GM12878 (cell line): ENCODE measurements at regions not wholly inside any gene's neighbourhood (a gene's known extent, or its start where the extent isn't known, plus 50 kb on each side); places are given as distances from the start of the nearest gene placed in this dataset.

Experiments used
- ATAC-seq: fragments of 200-7000 bp; cut with Tn5 transposase; 3 replicates; pipeline ENCODE4 v1.9.1; 2020; ENCODE audit warnings: mild to moderate bottlenecking, moderate library complexity
- BruUV-seq: library from RNA; stranded (reverse); fragments of 400-500 nt; replicated peaks from 2 replicates; lab custom pipeline; 2021; lab: Mats Ljungman, UMichigan
- CTCF ChIA-PET: fragments of 300-600 bp; sonication (Branson Sonifier 250); formaldehyde crosslinking; extraction: SDS; loops from one replicate; lab custom pipeline; 2021; ENCODE audit warnings: inconsistent platforms; lab: Yijun Ruan, JAX
- POLR2A ChIA-PET: fragments of 350-600 bp; formaldehyde crosslinking; extraction: SDS; loops from one replicate; lab custom pipeline; 2021; ENCODE audit warnings: inconsistent platforms; lab: Charles Lee
- RAD21 ChIA-PET: fragments of 300-600 bp; sonication (Branson Sonifier 250); formaldehyde crosslinking; loops from one replicate; lab custom pipeline; 2023; ENCODE audit warnings: antibody characterized with exemption; ENCODE audit not compliant: unreplicated experiment; lab: Charles Lee
- SMC1A ChIA-PET: fragments of 300-600 bp; sonication (Branson Sonifier 250); formaldehyde crosslinking; loops from one replicate; lab custom pipeline; 2023; ENCODE audit not compliant: unreplicated experiment, uncharacterized antibody; lab: Charles Lee
- DNase-seq: peaks from one replicate; pipeline ENCODE4 v3.0.0-alpha.2; 2011; ENCODE audit warnings: low read depth, low spot score
- FAIRE-seq: peaks from 3 replicates; lab custom pipeline; 2011; peaks lifted over from hg19 to GRCh38; lab: Jason Lieb, UNC
- H2AFZ ChIP-seq: 2 replicates; pipeline ENCODE4 v1.6.0; 2011; ENCODE audit warnings: low read depth, low read length, control low read depth; ENCODE audit not compliant: control insufficient read depth
- H3K27ac ChIP-seq: 2 replicates; pipeline ENCODE4 v1.5.1; 2011; ENCODE audit warnings: control low read depth; ENCODE audit not compliant: control insufficient read depth, insufficient read depth
- H3K27me3 ChIP-seq, 2 experiments: replicated peaks in 1 of 2; 2 replicates each; pipeline versions ENCODE4 v1.6.0 to v1.6.1; 2011; ENCODE audit warnings: low read length in 1 of 2; ENCODE audit not compliant: control insufficient read depth in 2 of 2, insufficient read depth in 2 of 2
- H3K36me3 ChIP-seq, 2 experiments: 2 replicates each; pipeline ENCODE4 v1.5.1; 2011; ENCODE audit warnings: low read length in 1 of 2; ENCODE audit not compliant: control insufficient read depth in 2 of 2, insufficient read depth in 2 of 2
- H3K4me1 ChIP-seq: 2 replicates; pipeline ENCODE4 v1.6.1; 2011; ENCODE audit warnings: mild to moderate bottlenecking, low read length, moderate library complexity, mixed read lengths; ENCODE audit not compliant: control insufficient read depth, insufficient read depth
- H3K4me2 ChIP-seq: 2 replicates; pipeline ENCODE4 v1.6.0; 2011; ENCODE audit warnings: control low read depth; ENCODE audit not compliant: control insufficient read depth, insufficient read depth
- H3K4me3 ChIP-seq: fragments of 200-600 bp; sonication (generic); 2 replicates; pipeline ENCODE4 v1.5.1; 2016
- H3K79me2 ChIP-seq: 2 replicates; pipeline ENCODE4 v1.6.0; 2011; ENCODE audit warnings: low read length; ENCODE audit not compliant: control insufficient read depth, insufficient read depth
- H3K9ac ChIP-seq: 2 replicates; pipeline ENCODE4 v1.8.0; 2011; ENCODE audit warnings: low read length, control low read depth, mixed read lengths; ENCODE audit not compliant: control insufficient read depth, insufficient read depth
- H3K9me3 ChIP-seq: replicated peaks from 3 replicates; pipeline ENCODE4 v1.5.1; 2011; ENCODE audit warnings: mild to moderate bottlenecking, low read length; ENCODE audit not compliant: control insufficient read depth, insufficient read depth
- H4K20me1 ChIP-seq: 2 replicates; pipeline ENCODE4 v1.6.0; 2011; ENCODE audit not compliant: control insufficient read depth, insufficient read depth
- BCLAF1 ChIP-seq: fragments of 450-650 bp; IDR thresholded peaks from 2 replicates; pipeline ENCODE4 v1.6.1; 2017; ENCODE audit warnings: antibody characterized with exemption, mild to moderate bottlenecking, moderate library complexity
- IKZF1 ChIP-seq: fragments of 450-650 bp; conservative IDR thresholded peaks from 2 replicates; pipeline ENCODE4 v1.6.1; 2017; ENCODE audit warnings: antibody characterized with exemption, mild to moderate bottlenecking
- IKZF2 ChIP-seq, 2 experiments: fragments of 450-650 bp; IDR thresholded peaks; 2 replicates each; pipeline ENCODE4 v1.6.1; 2017; ENCODE audit warnings: mild to moderate bottlenecking in 2 of 2, moderate library complexity in 2 of 2
- IRF3 ChIP-seq: fragments of 450-650 bp; IDR thresholded peaks from 2 replicates; pipeline ENCODE4 v1.6.1; 2014; ENCODE audit warnings: mild to moderate bottlenecking
- JUND ChIP-seq: IDR thresholded peaks from 2 replicates; pipeline ENCODE4 v1.6.1; 2012; ENCODE audit warnings: low read depth, mild to moderate bottlenecking, low read length, improper control_type of control experiment, moderate library complexity
- KDM1A ChIP-seq: fragments of 200-600 bp; sonication (generic); IDR thresholded peaks from 2 replicates; pipeline ENCODE4 v1.6.1; 2016; ENCODE audit warnings: borderline replicate concordance
- NFYA ChIP-seq: IDR thresholded peaks from 2 replicates; pipeline ENCODE4 v1.6.1; 2011; ENCODE audit warnings: low read depth, mild to moderate bottlenecking, low read length, improper control_type of control experiment, borderline replicate concordance
- NR2C1 ChIP-seq: fragments of 450-650 bp; IDR thresholded peaks from 2 replicates; pipeline ENCODE4 v1.6.1; 2017; ENCODE audit warnings: antibody characterized with exemption, mild to moderate bottlenecking, moderate library complexity
- NR2C2 ChIP-seq: IDR thresholded peaks from 2 replicates; pipeline ENCODE4 v1.6.1; 2011; ENCODE audit warnings: borderline replicate concordance, low read depth; ENCODE audit not compliant: control insufficient read depth, insufficient read length
- NRF1 ChIP-seq: conservative IDR thresholded peaks from 2 replicates; pipeline ENCODE4 v1.6.1; 2011; ENCODE audit warnings: mild to moderate bottlenecking, low read depth, low read length, improper control_type of control experiment
- POLR2AphosphoS2 ChIP-seq: IDR thresholded peaks from 2 replicates; pipeline ENCODE4 v1.6.1; 2011; ENCODE audit warnings: low read depth, mild to moderate bottlenecking, low read length, improper control_type of control experiment, moderate library complexity
- SMC3 ChIP-seq: IDR thresholded peaks from 2 replicates; pipeline ENCODE4 v1.6.1; 2011; ENCODE audit warnings: low read length, improper control_type of control experiment, borderline replicate concordance
- SUPT20H ChIP-seq: IDR thresholded peaks from 2 replicates; pipeline ENCODE4 v1.6.1; 2011; ENCODE audit warnings: low read depth, mild to moderate bottlenecking, low read length, moderate library complexity, borderline replicate concordance; ENCODE audit not compliant: control insufficient read depth
- WRNIP1 ChIP-seq: IDR thresholded peaks from 2 replicates; pipeline ENCODE4 v1.6.1; 2011; ENCODE audit warnings: low read depth, low read length, improper control_type of control experiment, borderline replicate concordance
- WGBS: methylation state at CpG from one replicate; pipeline ENCODE4 v1.1.6; 2016; ENCODE audit warnings: low lambda C conversion rate; ENCODE audit not compliant: insufficient replicate concordance, insufficient coverage; ENCODE audit errors: missing lambda C conversion rate; 5-methylcytosine and 5-hydroxymethylcytosine counted together
- in situ Hi-C: fragments of 300-500 bp; cut with MboI; formaldehyde crosslinking; loops from 9 replicates; pipeline ENCODE4 v1.14.3; 2018; ENCODE audit warnings: mixed read lengths
- intact Hi-C: fragments of 100-400 bp; cut with micrococcal nuclease; formaldehyde crosslinking; loops from one replicate; pipeline ENCODE4 v1.14.2; 2022; ENCODE audit not compliant: unreplicated experiment

GRCh38 chr13:50417597-50417996, 402.4 kb downstream of the KCNRG start:
- H3K27me3 ChIP-seq: peaks cover 0 to 5% of the 10 kb centered on the region in 2 experiments; a peak in 1 of 4 replicates
- no peaks in the 10 kb centered on the region for H4K20me1 ChIP-seq
- no peaks in the 10 kb centered on the region for H3K79me2 ChIP-seq
- SMC1A ChIA-PET: no interaction called here
- H3K4me3 ChIP-seq: no peak overlapping the region
- no peaks in the 10 kb centered on the region; the same call in 2 of the 3 replicates for H3K9me3 ChIP-seq
- DNase-seq: no peak
- BruUV-seq: no TSS peak
- no peak for TF ChIP-seq NRF1
- no peak for TF ChIP-seq NR2C2
- no peak for TF ChIP-seq SUPT20H
- TF ChIP-seq JUND: no peak
- no peak for TF ChIP-seq IRF3
- TF ChIP-seq NFYA: no peak
- TF ChIP-seq SMC3: no peak
- TF ChIP-seq BCLAF1: no peak
- TF ChIP-seq WRNIP1: no peak
- no peak for TF ChIP-seq KDM1A
- TF ChIP-seq POLR2AphosphoS2: no peak
- no peak for TF ChIP-seq NR2C1
- TF ChIP-seq IKZF2 (IDR thresholded peaks at IDR 0.05): no peak
- no peak for TF ChIP-seq IKZF1
- H3K9ac ChIP-seq: no peak overlapping the region
- no peaks in the 10 kb centered on the region for H3K4me1 ChIP-seq
- no peak overlapping the region for H3K27ac ChIP-seq
- no peak for FAIRE-seq
- RAD21 ChIA-PET: no interaction called here
- intact Hi-C loops: no loop called here
- POLR2A ChIA-PET: no interaction called here
- whole genome bisulfite sequencing: 28% methylated on average over 7 of the region's 7 CpGs
- no peak overlapping the region for H3K4me2 ChIP-seq
- H3K36me3 ChIP-seq: no peaks in the 10 kb centered on the region
- CTCF ChIA-PET: no interaction called here
- in situ Hi-C loops: no loop called here
- no peak overlapping the region for H2AFZ ChIP-seq
- no peak for ATAC-seq
